GM21529 (cell line): ENCODE measurements at regions not wholly inside any gene's neighbourhood (a gene's known extent, or its start where the extent isn't known, plus 50 kb on each side); places are given as distances from the start of the nearest gene placed in this dataset.
"Not testable (repeated sequence)": the region's sequence is repeated elsewhere in the genome, so short reads cannot be mapped to it uniquely, and the experiment has no call there.

Experiments
- ATAC-seq: cut with Tn5 transposase; IDR thresholded peaks from one replicate; pipeline ENCODE4 v1.9.1; 2021; ENCODE audit not compliant: unreplicated experiment

DNA sequence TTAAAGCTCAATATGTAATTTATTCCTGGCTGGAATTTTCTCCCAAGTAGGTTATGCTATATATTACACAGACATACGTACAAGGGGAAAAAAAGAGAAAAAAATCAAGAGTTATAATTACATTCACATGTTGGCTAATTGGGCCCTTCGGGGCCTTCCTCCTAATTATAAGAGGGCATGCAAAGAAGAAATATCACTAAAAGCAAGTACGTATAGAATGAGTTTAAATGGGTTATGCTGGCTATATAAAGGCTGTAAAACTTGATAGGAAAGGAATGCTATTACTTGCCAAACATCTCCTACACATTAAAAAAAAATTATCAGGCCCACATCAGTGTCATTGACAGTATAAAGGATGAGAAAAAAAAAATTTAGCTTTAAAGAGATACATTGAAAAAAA lies 1396.1 kb upstream of the ADGRL4 start:
- no peak for ATAC-seq

DNA sequence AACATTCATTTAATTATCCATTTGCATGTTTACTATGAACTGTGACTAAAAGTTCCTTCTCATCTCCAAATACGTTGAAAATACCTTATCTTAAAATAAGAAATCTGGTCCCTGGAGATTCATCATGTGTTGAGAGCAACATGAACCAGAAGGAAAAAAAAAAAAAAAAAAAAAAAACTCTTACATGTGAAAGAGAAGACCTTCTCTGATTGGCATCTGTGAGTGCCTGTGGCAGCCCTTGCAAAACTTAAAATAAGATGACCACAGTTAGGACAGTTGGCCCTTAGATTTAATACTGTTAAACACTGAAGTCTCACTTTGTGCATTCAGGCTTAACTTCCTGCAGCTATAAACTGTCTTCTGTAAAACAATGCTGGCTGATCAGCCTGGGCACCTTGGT lies 1395.2 kb upstream of the ADGRL4 start:
- ATAC-seq: no peak

- ATAC-seq: no peak
Measured at GRCh38 chr1:80392529-80392928, 1386.0 kb upstream of the ADGRL4 start.

GRCh38 chr1:80385650-80386049 lies 1379.1 kb upstream of the ADGRL4 start:
- ATAC-seq: no peak

GRCh38 chr1:80384959-80385358 lies 1378.4 kb upstream of the ADGRL4 start:
- ATAC-seq: no peak

- no peak for ATAC-seq
Measured at GRCh38 chr1:80384083-80384830, 1377.7 kb upstream of the ADGRL4 start.

- ATAC-seq: no peak
Measured at GRCh38 chr1:80375662-80376061, 1369.1 kb upstream of the ADGRL4 start.

- ATAC-seq: no peak
Measured at GRCh38 chr1:80375109-80375508, 1368.6 kb upstream of the ADGRL4 start.

GRCh38 chr1:80369780-80370179 lies 1363.2 kb upstream of the ADGRL4 start:
- ATAC-seq: no peak

DNA sequence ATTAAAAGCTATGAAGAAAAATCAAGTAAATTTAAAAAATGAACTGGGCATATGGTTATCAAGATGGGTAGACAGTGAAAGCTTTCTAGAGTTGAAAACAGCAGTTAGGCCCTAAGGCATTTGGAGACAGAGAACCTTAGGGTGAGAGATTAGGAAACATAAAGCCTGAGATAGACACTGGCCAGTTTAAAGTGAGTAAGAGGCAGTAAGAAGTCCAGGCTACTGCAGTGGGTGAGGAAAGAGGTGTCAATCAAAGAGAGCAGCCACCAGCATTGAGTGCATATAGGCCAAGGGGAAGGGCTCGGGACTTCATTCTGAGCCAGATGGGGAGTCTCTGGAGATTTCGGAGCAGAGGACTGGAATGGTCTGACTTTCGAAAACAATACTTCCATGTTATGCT lies 1360.5 kb upstream of the ADGRL4 start:
- no peak for ATAC-seq

GRCh38 chr1:80365359-80366021 lies 1359.0 kb upstream of the ADGRL4 start:
- no peak for ATAC-seq

DNA sequence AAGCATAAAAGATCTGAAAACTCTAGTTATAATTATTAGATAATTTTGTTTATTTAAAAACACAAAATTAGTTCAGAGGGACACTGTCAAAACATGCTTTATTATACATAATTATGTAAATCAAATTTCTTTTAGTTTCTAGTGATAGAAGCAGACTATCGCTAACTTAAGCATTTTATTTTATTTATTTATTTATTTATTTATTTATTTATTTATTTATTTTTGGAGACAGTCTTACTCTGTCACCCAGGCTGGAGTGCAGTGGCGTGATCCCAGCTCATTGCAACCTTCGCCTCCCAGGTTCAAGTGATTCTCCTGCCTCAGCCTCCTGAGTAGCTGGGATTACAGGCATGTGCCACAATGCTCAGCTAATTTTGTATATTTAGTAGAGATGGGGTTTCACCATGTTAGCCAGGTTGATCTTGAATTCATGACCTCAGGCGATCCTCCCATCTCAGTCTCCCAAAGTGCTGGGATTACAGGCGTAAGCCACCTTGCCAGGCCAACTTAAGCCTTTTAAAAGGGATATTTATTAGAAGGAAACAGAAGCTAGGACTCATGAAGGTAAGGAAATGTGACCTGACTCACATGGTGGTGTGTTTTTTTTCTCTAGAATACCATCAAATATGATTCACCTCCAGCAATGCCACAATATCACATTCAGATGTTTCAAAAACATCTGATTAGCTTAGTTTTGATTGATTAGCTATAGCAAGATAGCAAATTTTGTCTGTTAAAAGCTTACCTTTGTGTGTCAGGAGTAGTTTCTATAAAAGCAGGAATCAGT lies 1357.4 kb upstream of the ADGRL4 start:
- ATAC-seq: no peak

GRCh38 chr1:80359666-80360065 lies 1353.1 kb upstream of the ADGRL4 start:
- no peak for ATAC-seq

DNA sequence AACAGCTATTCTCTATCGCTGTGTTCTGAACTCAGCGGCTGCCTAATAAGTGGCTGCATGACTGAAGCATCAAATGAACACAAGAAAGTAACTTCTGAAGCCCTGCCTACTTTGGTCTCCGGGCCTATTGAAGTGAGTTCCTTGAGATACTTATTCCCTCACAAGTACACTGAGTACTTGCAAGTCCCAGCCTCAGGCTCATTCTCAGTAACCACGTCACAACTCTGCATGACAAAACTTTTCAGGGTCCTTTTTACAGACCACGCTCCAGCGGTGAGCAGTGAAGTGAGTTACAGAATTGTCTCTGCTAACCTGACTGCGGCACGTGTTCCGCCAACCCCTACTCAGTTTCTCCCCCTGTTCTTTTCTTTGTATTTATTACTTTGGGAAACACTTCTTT lies 1342.7 kb upstream of the ADGRL4 start:
- no peak for ATAC-seq

DNA sequence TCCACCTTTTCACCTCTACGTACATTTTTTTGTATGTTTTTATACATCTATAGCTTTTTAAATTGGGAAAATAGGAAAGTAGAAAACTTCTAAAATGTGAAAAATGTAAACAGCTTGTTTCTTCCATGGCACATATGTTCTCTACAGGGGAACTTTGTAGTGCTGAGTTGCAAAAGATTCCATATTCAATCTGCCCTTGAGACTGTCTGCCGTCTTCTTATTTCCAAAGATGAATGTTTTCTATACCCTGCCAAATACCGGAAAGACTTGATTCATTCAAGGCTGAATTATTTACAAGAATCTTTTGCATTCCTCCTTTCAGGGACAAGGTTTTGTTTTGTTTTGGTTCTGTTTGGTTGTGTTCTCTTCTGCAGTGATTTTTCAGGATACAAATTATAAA lies 1334.5 kb upstream of the ADGRL4 start:
- no peak for ATAC-seq

DNA sequence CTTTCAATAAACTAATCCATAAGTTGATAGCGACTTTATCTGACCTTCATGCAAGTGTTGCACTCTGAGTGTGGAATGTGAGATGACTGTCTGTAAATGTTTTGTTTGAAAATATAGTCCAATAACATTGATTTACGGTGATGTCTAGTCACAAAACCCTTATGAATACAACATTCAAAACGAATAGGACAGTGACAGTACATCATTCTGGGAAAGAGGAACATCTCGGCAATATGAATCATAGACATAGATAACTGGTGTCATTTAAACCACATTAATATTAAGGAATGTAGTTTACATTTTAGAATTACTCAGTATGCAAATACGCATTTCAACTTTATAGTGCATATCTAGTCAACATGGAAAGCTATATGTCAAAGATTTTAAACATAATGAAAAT lies 1311.6 kb upstream of the ADGRL4 start:
- no peak for ATAC-seq

DNA sequence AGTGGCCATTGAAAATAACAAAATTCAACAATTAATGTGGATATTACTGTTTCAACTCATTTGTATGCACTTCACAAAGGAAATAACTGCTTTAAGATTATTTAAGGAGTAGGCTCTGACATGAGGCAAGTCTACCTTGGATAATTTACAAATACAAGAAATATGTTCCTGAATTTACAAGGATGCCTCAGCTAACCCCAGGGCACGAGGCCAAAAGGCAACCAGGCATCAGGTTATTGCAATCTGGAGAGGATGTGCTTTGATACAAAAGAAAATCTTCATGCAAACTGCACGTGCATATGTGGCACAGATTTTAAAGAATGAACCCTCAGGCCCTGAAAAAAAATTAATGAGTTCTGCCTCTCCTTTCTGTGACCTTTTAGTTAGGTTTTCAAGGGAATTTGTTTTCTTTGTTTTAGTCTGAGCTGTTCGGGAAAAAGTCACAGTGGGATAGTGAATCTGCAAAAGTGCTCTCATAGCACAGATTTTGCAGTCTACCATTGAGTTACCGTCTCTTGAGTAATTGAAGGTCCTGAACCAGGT lies 1304.2 kb upstream of the ADGRL4 start:
- ATAC-seq: no peak

- no peak for ATAC-seq
Measured at GRCh38 chr1:80305466-80305865, 1298.9 kb upstream of the ADGRL4 start.

GRCh38 chr1:80293818-80294217 lies 1287.3 kb upstream of the ADGRL4 start:
- ATAC-seq: no peak

- not testable (repeated sequence) for ATAC-seq
Measured at GRCh38 chr1:80288750-80289149, 1282.2 kb upstream of the ADGRL4 start.

- no peak for ATAC-seq
Measured at GRCh38 chr1:80282536-80282935, 1276.0 kb upstream of the ADGRL4 start.

DNA sequence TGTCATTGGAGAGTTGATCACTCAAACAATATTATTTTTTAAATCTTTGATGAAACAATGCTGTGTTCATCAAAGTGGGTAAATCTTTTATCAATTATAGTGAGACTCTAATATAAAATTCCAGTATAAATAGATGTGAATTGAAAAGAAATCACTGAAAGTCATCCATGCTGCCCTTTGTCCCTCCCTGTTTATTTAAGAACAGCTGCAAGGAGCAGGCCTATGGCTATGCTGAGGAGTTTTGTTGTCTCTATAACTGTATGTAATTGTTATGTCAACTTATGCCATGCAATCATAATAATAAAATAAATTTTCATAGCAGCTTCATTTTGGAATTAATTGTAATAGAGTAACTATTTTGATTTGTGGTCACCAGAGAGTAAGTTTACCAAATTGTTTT lies 1272.4 kb upstream of the ADGRL4 start:
- ATAC-seq: no peak
